ENCODE measurements at regions not wholly inside any gene's neighbourhood (a gene's known extent, or its start where the extent isn't known, plus 50 kb on each side); places are given as distances from the start of the nearest gene placed in this dataset.

DNA sequence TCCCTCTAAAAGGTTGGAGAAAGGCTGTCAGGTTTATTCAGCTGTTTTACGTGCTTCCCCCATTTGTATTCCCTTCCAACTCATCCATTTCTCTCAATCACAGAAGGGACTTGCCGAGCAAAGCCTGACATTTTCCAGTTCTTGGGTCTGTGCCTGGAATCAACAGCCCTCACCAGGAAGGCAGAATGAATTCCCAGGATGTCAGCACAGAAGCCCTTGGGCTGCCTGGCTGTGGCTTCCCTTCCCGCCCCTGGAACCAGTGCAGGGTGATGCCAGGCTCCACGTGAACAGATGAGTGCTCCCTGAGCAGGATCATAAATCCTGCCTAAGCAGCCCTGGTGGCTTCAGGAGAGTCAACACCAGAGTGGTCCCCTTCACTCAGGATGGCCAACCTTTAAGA is 86.1 kb upstream of the CD83 start:
- Histone ChIP-seq H3K36me3 (no peaks in the 10 kb centered on the region), H3K9me3 (no peaks in the 10 kb centered on the region), H3K4me1 (no peaks in the 10 kb centered on the region), H3K27me3 (no peaks in the 10 kb centered on the region), H3K27ac (no peak overlapping the region), H3K4me3 (no peak overlapping the region)
- intact Hi-C loops (cut with DNase I) = no loop called here
- no peak for DNase-seq (ENCODE audit: extremely low spot score in 2 of 2)
- TF ChIP-seq, protein P1, sequence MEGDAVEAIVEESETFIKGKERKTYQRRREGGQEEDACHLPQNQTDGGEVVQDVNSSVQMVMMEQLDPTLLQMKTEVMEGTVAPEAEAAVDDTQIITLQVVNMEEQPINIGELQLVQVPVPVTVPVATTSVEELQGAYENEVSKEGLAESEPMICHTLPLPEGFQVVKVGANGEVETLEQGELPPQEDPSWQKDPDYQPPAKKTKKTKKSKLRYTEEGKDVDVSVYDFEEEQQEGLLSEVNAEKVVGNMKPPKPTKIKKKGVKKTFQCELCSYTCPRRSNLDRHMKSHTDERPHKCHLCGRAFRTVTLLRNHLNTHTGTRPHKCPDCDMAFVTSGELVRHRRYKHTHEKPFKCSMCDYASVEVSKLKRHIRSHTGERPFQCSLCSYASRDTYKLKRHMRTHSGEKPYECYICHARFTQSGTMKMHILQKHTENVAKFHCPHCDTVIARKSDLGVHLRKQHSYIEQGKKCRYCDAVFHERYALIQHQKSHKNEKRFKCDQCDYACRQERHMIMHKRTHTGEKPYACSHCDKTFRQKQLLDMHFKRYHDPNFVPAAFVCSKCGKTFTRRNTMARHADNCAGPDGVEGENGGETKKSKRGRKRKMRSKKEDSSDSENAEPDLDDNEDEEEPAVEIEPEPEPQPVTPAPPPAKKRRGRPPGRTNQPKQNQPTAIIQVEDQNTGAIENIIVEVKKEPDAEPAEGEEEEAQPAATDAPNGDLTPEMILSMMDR (IDR thresholded peaks at IDR 0.05) = no peak
- TF ChIP-seq POLR2A (IDR thresholded peaks at IDR 0.05) (no peak), POLR2AphosphoS5 (IDR thresholded peaks at IDR 0.05; ENCODE audit: insufficient read depth in 1 of 2, low read depth in 1 of 2) (no peak)

DNA sequence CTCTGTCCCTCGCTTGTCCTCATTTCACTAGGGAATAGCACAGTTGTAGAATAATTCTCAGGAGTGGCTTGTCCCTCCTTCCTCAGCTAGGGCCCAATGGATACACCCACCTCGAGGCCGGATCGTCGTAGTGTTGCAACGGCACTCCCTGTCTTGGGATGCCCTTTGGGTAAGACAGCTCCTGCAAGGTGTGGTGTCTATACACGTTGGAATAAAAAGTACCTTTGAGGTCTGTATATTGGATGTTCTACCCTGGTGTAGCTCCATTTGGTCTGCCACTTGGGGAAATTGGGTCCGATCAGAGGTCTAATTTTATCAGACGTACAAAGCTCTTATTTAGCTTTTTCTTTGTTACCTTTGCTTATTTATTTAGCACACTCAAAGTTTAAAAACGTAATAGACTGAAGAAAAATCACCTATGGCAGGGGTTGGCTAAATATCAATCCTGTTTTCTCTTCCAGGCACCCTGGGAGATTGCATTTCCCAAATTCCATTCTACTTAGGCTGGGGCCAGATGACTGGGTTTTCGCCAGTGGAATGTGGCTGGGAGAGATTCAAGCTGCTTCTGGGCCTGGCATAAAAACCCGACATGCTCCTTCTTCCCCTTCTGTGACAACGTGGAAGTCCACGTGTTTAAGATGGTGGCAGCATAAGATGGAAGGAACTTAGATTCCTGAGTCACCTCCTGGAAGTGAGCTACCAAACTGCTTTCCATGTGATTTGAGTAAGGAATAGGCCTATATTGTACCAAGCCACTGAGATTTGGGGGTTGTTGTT is 82.3 kb upstream of the CD83 start:
- H3K27ac ChIP-seq = no peak overlapping the region
- no peaks in the 10 kb centered on the region for H3K27me3 ChIP-seq
- no peaks in the 10 kb centered on the region for H3K4me1 ChIP-seq
- H3K4me3 ChIP-seq = no peak overlapping the region
- DNase-seq (ENCODE audit: extremely low spot score in 2 of 2) = no peak
- TF ChIP-seq, protein P1 (IDR thresholded peaks at IDR 0.05) = no peak
- TF ChIP-seq POLR2AphosphoS5 (IDR thresholded peaks at IDR 0.05; ENCODE audit: insufficient read depth in 1 of 2, low read depth in 1 of 2) (no peak), POLR2A (IDR thresholded peaks at IDR 0.05) (no peak)
- H3K36me3 ChIP-seq = no peaks in the 10 kb centered on the region
- intact Hi-C loops (cut with DNase I) = no loop called here
- H3K9me3 ChIP-seq = no peaks in the 10 kb centered on the region

DNA sequence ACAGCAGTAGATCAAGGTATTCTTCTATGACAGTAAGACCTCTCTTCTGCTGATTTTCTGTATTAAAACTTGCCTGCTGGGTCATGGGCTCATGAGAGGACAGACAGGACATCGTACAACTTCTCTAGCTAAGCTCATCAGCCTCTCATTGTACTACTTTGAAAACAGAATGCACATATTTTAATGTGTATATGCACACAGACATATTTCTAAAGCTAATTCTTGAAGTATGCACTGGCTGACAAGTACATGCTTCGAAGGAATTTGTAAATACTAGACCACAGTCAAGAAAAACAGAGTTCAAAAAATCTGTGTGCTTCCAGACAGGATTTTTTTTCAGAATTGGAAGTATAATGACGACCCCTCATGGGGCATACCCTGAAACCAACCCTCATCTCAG is 81.7 kb upstream of the CD83 start:
- intact Hi-C loops (cut with DNase I) = no loop called here
- no peaks in the 10 kb centered on the region for H3K9me3 ChIP-seq
- no peak for DNase-seq (ENCODE audit: extremely low spot score in 2 of 2)
- no peak overlapping the region for H3K4me3 ChIP-seq
- no peaks in the 10 kb centered on the region for H3K36me3 ChIP-seq
- H3K27me3 ChIP-seq = no peaks in the 10 kb centered on the region
- H3K4me1 ChIP-seq = no peaks in the 10 kb centered on the region
- no peak overlapping the region for H3K27ac ChIP-seq
- no peak for TF ChIP-seq POLR2AphosphoS5 (IDR thresholded peaks at IDR 0.05; ENCODE audit: insufficient read depth in 1 of 2, low read depth in 1 of 2)

DNA sequence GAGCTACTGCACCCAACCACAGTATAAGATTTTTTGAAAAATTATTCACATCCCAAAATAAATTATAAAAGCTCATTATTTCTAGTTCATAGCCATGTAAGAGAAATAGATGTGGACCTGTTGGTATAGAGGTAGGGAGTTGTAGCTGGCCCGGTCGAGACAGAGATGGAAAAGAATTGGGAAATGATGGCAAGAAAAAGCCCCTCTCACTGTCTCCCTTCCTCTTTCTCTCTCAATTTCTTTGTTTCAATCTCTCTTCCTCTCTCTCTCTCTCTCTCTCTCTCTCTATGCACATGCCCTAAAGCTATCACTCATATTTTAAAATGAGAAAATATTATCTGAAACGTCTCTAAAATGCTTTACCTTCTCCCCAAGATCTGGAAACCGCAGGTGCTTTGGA is 80.7 kb upstream of the CD83 start:
- intact Hi-C loops (cut with DNase I) = no loop called here
- DNase-seq (ENCODE audit: extremely low spot score in 2 of 2) = no peak
- Histone ChIP-seq H3K4me1 (no peaks in the 10 kb centered on the region), H3K4me3 (no peak overlapping the region), H3K27ac (no peak overlapping the region), H3K9me3 (no peaks in the 10 kb centered on the region), H3K36me3 (no peaks in the 10 kb centered on the region), H3K27me3 (no peaks in the 10 kb centered on the region)
- TF ChIP-seq, protein P1 (IDR thresholded peaks at IDR 0.05) = no peak
- TF ChIP-seq POLR2AphosphoS5 (IDR thresholded peaks at IDR 0.05; ENCODE audit: insufficient read depth in 1 of 2, low read depth in 1 of 2) (no peak), POLR2A (IDR thresholded peaks at IDR 0.05) (no peak)

DNA sequence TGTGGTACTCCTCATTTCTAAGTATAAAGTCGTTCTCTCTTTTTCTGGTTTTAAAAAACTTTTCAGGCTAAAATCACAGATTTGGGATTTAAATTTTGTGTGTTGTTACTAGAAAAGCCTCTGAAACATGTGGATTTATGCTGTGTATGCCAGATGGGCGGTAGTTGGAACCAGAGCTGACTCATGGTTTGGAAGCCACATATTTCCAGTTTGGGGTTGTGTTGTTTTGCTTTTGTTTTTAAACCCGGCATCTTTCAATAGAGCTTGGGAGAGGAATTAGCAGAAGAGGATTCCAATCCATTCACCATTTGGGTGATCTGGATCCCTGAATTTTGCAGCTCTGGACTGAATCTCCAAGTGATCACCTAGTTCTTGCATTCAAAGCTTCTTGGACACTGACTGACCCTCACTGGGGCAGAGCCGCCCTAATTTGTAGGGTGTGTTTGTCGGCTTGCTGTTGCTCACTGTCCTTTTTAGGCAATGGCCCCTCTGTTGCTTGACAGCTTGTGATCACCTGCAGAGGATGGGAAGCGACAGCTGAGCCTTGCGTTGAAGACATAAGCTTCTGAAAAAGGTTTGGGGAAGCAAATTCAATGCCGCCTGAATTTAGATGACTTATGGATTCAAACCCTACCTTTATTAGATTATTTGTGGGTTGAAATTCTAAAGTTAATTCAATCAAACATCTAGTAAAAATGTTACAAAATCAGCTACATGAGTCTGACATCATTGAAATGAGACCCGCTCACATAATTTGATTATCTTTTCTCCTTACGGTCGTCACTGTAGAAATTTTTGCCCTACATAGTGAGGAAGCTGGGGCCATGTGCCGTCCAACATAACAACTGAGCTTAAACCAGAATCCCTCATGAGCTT is 79.9 kb upstream of the CD83 start:
- Histone ChIP-seq H3K4me3 (no peak overlapping the region), H3K36me3 (no peaks in the 10 kb centered on the region), H3K4me1 (no peaks in the 10 kb centered on the region), H3K27me3 (no peaks in the 10 kb centered on the region), H3K9me3 (no peaks in the 10 kb centered on the region), H3K27ac (no peak overlapping the region)
- DNase-seq (ENCODE audit: extremely low spot score in 2 of 2) = no peak
- TF ChIP-seq, protein P1 (IDR thresholded peaks at IDR 0.05) = no peak
- TF ChIP-seq POLR2A (IDR thresholded peaks at IDR 0.05) (no peak), POLR2AphosphoS5 (IDR thresholded peaks at IDR 0.05; ENCODE audit: insufficient read depth in 1 of 2, low read depth in 1 of 2) (no peak)
- intact Hi-C loops (cut with DNase I) = no loop called here
